Right atrium auricular region (tissue), 2 donors: ENCODE measurements at regions not wholly inside any gene's neighbourhood (a gene's known extent, or its start where the extent isn't known, plus 50 kb on each side); places are given as distances from the start of the nearest gene placed in this dataset.

Experiments used
- DNase-seq: peaks from one replicate; pipeline ENCODE4 v3.0.0-alpha.2; 2019; ENCODE audit warnings: low spot score
- H3K27ac ChIP-seq, 2 donors: fragments of 200-600 bp; sonication (generic); 1 replicate in 1 of 2; 2 replicates in 1 of 2; pipeline ENCODE4 v1.5.1; 2016 to 2019
- H3K27me3 ChIP-seq, 2 donors: fragments of 200-600 bp; sonication (generic); one replicate each; pipeline versions ENCODE4 v1.5.1 to v1.6.0; 2017 to 2019
- H3K36me3 ChIP-seq: fragments of 200-600 bp; sonication (generic); one replicate; pipeline ENCODE4 v1.5.1; 2016
- H3K4me1 ChIP-seq, 2 donors: fragments of 200-600 bp; sonication (generic); one replicate each; pipeline versions ENCODE4 v1.5.1 to v1.6.0; 2017 to 2019
- H3K4me3 ChIP-seq, 2 donors: fragments of 200-600 bp; sonication (generic); 1 replicate in 1 of 2; 2 replicates in 1 of 2; pipeline ENCODE4 v1.5.1; 2017 to 2019; ENCODE audit warnings: mild to moderate bottlenecking in 1 of 2, moderate library complexity in 1 of 2
- H3K9me3 ChIP-seq, 2 donors: fragments of 200-600 bp; sonication (generic); one replicate each; pipeline ENCODE4 v1.5.1; 2019
- TF ChIP-seq, protein P1 (sequence below), 2 donors: fragments of 200-600 bp; sonication (generic); IDR thresholded peaks; one replicate each; pipeline ENCODE4 v1.5.1; 2019; ENCODE audit warnings: antibody characterized with exemption in 2 of 2

- Histone ChIP-seq H3K9me3 (no peaks in the 10 kb centered on the region), H3K27ac (no peak overlapping the region), H3K27me3 (no peaks in the 10 kb centered on the region), H3K4me1 (no peaks in the 10 kb centered on the region), H3K36me3 (no peaks in the 10 kb centered on the region), H3K4me3 (no peak overlapping the region)
- TF ChIP-seq, protein P1, sequence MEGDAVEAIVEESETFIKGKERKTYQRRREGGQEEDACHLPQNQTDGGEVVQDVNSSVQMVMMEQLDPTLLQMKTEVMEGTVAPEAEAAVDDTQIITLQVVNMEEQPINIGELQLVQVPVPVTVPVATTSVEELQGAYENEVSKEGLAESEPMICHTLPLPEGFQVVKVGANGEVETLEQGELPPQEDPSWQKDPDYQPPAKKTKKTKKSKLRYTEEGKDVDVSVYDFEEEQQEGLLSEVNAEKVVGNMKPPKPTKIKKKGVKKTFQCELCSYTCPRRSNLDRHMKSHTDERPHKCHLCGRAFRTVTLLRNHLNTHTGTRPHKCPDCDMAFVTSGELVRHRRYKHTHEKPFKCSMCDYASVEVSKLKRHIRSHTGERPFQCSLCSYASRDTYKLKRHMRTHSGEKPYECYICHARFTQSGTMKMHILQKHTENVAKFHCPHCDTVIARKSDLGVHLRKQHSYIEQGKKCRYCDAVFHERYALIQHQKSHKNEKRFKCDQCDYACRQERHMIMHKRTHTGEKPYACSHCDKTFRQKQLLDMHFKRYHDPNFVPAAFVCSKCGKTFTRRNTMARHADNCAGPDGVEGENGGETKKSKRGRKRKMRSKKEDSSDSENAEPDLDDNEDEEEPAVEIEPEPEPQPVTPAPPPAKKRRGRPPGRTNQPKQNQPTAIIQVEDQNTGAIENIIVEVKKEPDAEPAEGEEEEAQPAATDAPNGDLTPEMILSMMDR (IDR thresholded peaks at IDR 0.05), result no peak
- DNase-seq, result no peak
Measured at GRCh38 chr6:90350689-90351554, 54.3 kb upstream of the BACH2 start.

DNA sequence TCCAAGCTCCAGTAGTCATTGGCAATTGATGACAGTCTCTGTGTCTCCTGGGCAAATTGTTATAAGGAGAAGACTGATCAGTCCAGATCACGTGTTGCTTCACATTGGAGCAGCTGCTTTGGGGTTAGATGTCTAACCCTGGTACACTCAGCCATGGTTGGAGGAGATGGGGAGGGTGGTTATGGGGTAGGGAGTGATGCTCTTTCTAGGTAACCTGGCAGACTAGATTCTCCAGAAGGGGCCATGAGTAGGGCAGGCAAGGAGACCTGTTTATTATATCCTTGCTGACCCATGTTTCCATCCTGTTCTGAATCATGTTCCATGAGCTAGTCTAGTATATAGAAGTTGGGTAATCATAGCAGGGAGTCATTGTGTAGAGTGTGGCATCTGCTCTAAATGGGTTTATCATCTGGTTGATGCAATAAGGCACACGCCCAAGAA, 50.8 kb upstream of the BACH2 start:
- TF ChIP-seq, protein P1 (IDR thresholded peaks at IDR 0.05), result no peak
- Histone ChIP-seq H3K9me3 (no peaks in the 10 kb centered on the region), H3K36me3 (no peaks in the 10 kb centered on the region), H3K27ac (no peak overlapping the region), H3K4me1 (no peaks in the 10 kb centered on the region), H3K27me3 (no peaks in the 10 kb centered on the region), H3K4me3 (no peak overlapping the region)
- DNase-seq, result no peak

- TF ChIP-seq, protein P1 (IDR thresholded peaks at IDR 0.05), result no peak
- no peaks in the 10 kb centered on the region for H3K27me3 ChIP-seq
Measured at GRCh38 chr6:90346729-90347128, 50.1 kb upstream of the BACH2 start.

More at GRCh38 chr6:90346729-90347128, 50.1 kb upstream of the BACH2 start:
- no peak for DNase-seq
- no peak overlapping the region for H3K27ac ChIP-seq
- no peaks in the 10 kb centered on the region for H3K9me3 ChIP-seq
- no peak overlapping the region for H3K4me3 ChIP-seq
- no peaks in the 10 kb centered on the region for H3K4me1 ChIP-seq
- H3K36me3 ChIP-seq, result no peaks in the 10 kb centered on the region
